HCT116 (cell line): ENCODE measurements at regions not wholly inside any gene's neighbourhood (a gene's known extent, or its start where the extent isn't known, plus 50 kb on each side); places are given as distances from the start of the nearest gene placed in this dataset.

Source experiments
- ATAC-seq: fragments of 200-7000 bp; cut with Tn5 transposase; 2 replicates; pipeline ENCODE4 v1.9.1; 2020; ENCODE audit warnings: mild to moderate bottlenecking, moderate library complexity
- BruUV-seq: library from RNA; stranded (reverse); fragments of 400-500 nt; replicated peaks from 2 replicates; lab custom pipeline; 2021; lab: Mats Ljungman, UMichigan
- CTCF ChIA-PET: fragments of 300-600 bp; sonication (Branson Sonifier 250); formaldehyde crosslinking; loops from one replicate; lab custom pipeline; 2021; ENCODE audit warnings: antibody characterized with exemption; lab: Charles Lee
- POLR2A ChIA-PET: fragments of 300-600, 350-600 bp; sonication (Branson Sonifier 250); formaldehyde crosslinking; loops from one replicate; lab custom pipeline; 2021; ENCODE audit warnings: antibody characterized with exemption; lab: Charles Lee
- RAD21 ChIA-PET, 2 experiments: fragments of 300-600 bp; sonication (Branson Sonifier 250); formaldehyde crosslinking; loops; one replicate each; lab custom pipeline; 2023; ENCODE audit warnings: low total read pairs in 2 of 2; ENCODE audit not compliant: uncharacterized antibody in 2 of 2, unreplicated experiment in 2 of 2, low non-redundant PET in 1 of 2; lab: Charles Lee
- DNase-seq: peaks from one replicate; pipeline ENCODE4 v3.0.0-alpha.2; 2010; ENCODE audit warnings: low read depth, low spot score
- H2AFZ ChIP-seq: fragments of 200-600 bp; shearing (Covaris generic), sonication (generic); 2 replicates; pipeline ENCODE4 v1.6.1; 2017; ENCODE audit warnings: low read depth, mixed run types, mixed read lengths, antibody characterized with exemption, low read length; ENCODE audit not compliant: poor library complexity, severe bottlenecking
- H3K27ac ChIP-seq: 2 replicates; pipeline ENCODE4 v1.5.1; 2012; ENCODE audit warnings: low read depth, low read length
- H3K27me3 ChIP-seq: fragments of 200-600 bp; sonication (generic); 2 replicates; pipeline ENCODE4 v1.6.1; 2016; ENCODE audit warnings: mixed run types, low read length, mixed read lengths; ENCODE audit not compliant: insufficient read depth
- H3K36me3 ChIP-seq, 2 experiments: fragments of 200-500 bp in 1 of 2; fragments of 200-600 bp in 1 of 2; sonication (Bioruptor generic) in 1 of 2; sonication (generic) in 1 of 2; 2 replicates each; pipeline versions ENCODE4 v1.5.1 to v1.6.1; 2014 to 2016; ENCODE audit warnings: low read length in 2 of 2, inconsistent platforms in 1 of 2, mixed read lengths in 1 of 2, mixed run types in 1 of 2; ENCODE audit not compliant: insufficient read depth in 2 of 2, control insufficient read depth in 1 of 2
- H3K4me1 ChIP-seq, 2 experiments: fragments of 200-600 bp in 1 of 2; sonication (generic) in 1 of 2; 2 replicates each; pipeline versions ENCODE4 v1.5.1 to v1.6.1; 2012 to 2017; ENCODE audit warnings: low read length in 2 of 2, inconsistent platforms in 1 of 2, mild to moderate bottlenecking in 1 of 2, mixed read lengths in 1 of 2, mixed run types in 1 of 2, moderate library complexity in 1 of 2; ENCODE audit not compliant: insufficient read depth in 2 of 2, control insufficient read depth in 1 of 2
- H3K4me2 ChIP-seq: fragments of 200-600 bp; sonication (generic); 2 replicates; pipeline ENCODE4 v1.6.1; 2017; ENCODE audit warnings: mixed run types, low read length, mixed read lengths
- H3K4me3 ChIP-seq, 2 experiments: fragments of 200-600 bp in 1 of 2; sonication (generic) in 1 of 2; replicated peaks in 1 of 2; 2 replicates each; pipeline ENCODE4 v1.5.1; 2011 to 2016; ENCODE audit warnings: low read length in 2 of 2, control low read depth in 1 of 2, low read depth in 1 of 2, mild to moderate bottlenecking in 1 of 2, mixed read lengths in 1 of 2, mixed run types in 1 of 2
- H3K79me2 ChIP-seq: fragments of 200-600 bp; sonication (generic); 2 replicates; pipeline ENCODE4 v1.6.1; 2017; ENCODE audit warnings: mild to moderate bottlenecking, mixed run types, low read length, moderate library complexity, mixed read lengths; ENCODE audit not compliant: insufficient read depth
- H3K9ac ChIP-seq: fragments of 200-600 bp; sonication (generic); 2 replicates; pipeline ENCODE4 v1.6.1; 2016; ENCODE audit warnings: low read length, mixed read lengths
- H3K9me2 ChIP-seq: fragments of 200-600 bp; sonication (generic), shearing (Covaris generic); 2 replicates; pipeline ENCODE4 v1.6.1; 2017; ENCODE audit warnings: mixed run types, mild to moderate bottlenecking, moderate library complexity; ENCODE audit not compliant: insufficient read depth
- H3K9me3 ChIP-seq, 2 experiments: fragments of 200-500 bp in 1 of 2; fragments of 200-600 bp in 1 of 2; sonication (Bioruptor generic) in 1 of 2; sonication (generic) in 1 of 2; 2 replicates each; pipeline ENCODE4 v1.6.1; 2014 to 2017; ENCODE audit warnings: low read length in 2 of 2, mixed read lengths in 2 of 2, inconsistent platforms in 1 of 2, low read depth in 1 of 2, mild to moderate bottlenecking in 1 of 2, mixed run types in 1 of 2, moderate library complexity in 1 of 2; ENCODE audit not compliant: control insufficient read depth in 1 of 2, insufficient read depth in 1 of 2
- H4K20me1 ChIP-seq: fragments of 200-600 bp; sonication (generic), shearing (Covaris generic); 2 replicates; pipeline ENCODE4 v1.6.1; 2017; ENCODE audit warnings: mixed run types, mild to moderate bottlenecking, moderate library complexity; ENCODE audit not compliant: insufficient read depth
- CBX3 ChIP-seq: IDR thresholded peaks from 2 replicates; pipeline ENCODE4 v1.6.1; 2012; ENCODE audit warnings: low read depth
- EZH2 ChIP-seq: fragments of 200-600 bp; sonication (generic); IDR thresholded peaks from 2 replicates; pipeline ENCODE4 v1.6.1; 2017; ENCODE audit warnings: antibody characterized with exemption, mixed run types
- FOSL1 ChIP-seq: IDR thresholded peaks from 2 replicates; pipeline ENCODE4 v1.6.1; 2012; ENCODE audit warnings: low read depth
- MAX ChIP-seq: IDR thresholded peaks from 2 replicates; pipeline ENCODE4 v1.6.1; 2012
- RAD21 ChIP-seq: IDR thresholded peaks from 2 replicates; pipeline ENCODE4 v1.6.1; 2012; ENCODE audit warnings: low read depth, mild to moderate bottlenecking
- SIN3A ChIP-seq: IDR thresholded peaks from 2 replicates; pipeline ENCODE4 v1.6.1; 2012; ENCODE audit warnings: low read depth
- SP1 ChIP-seq: IDR thresholded peaks from 2 replicates; pipeline ENCODE4 v1.6.1; 2012; ENCODE audit warnings: low read depth
- SRF ChIP-seq: IDR thresholded peaks from 2 replicates; pipeline ENCODE4 v1.6.1; 2012; ENCODE audit warnings: low read depth
- YY1 ChIP-seq: IDR thresholded peaks from 2 replicates; pipeline ENCODE4 v1.6.1; 2011; ENCODE audit warnings: low read length, low read depth, moderate library complexity, mild to moderate bottlenecking; ENCODE audit not compliant: insufficient replicate concordance; ENCODE audit errors: extremely low read depth
- intact Hi-C: fragments of 100-400 bp; cut with micrococcal nuclease; formaldehyde crosslinking; loops from 2 replicates; pipeline ENCODE4 v1.10.0; 2022
- TF ChIP-seq, protein P1 (sequence below): IDR thresholded peaks from 2 replicates; pipeline ENCODE4 v1.6.1; 2012; ENCODE audit warnings: low read depth
- TF ChIP-seq, protein P2 (sequence below): IDR thresholded peaks from 2 replicates; pipeline ENCODE4 v1.6.1; 2012
- TF ChIP-seq, protein P3 (sequence below), 3 experiments: fragments of 200-600 bp in 1 of 3; sonication (generic) in 1 of 3; IDR thresholded peaks in 2 of 3; conservative IDR thresholded peaks in 1 of 3; 2 replicates each; pipeline ENCODE4 v1.5.1; 2012 to 2017; ENCODE audit warnings: low read depth in 2 of 3, low read length in 2 of 3, antibody characterized with exemption in 1 of 3, borderline replicate concordance in 1 of 3, control low read depth in 1 of 3, mild to moderate bottlenecking in 1 of 3, mixed read lengths in 1 of 3, mixed run types in 1 of 3, moderate library complexity in 1 of 3; ENCODE audit not compliant: insufficient read depth in 1 of 3

DNA sequence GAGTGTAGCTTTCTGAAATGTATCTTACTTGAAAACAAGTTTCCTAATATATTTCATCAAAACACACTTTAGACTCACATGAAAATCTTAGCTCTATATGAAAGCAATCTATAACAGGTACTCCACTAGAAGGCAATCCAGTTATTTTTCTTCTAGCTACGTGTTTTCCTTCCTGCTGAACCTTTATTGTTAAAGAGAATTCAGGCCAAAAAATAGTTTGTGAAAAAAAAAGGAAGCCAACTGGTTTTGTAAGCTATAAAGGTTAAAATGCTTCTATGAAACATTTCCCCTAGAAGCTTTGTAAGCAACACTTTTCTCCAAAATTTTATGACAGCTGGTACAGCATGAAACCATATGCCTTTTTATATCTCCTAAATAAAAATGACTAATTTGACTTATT, 304.7 kb upstream of the DIAPH2 start (continued):
- TF ChIP-seq, protein P1, sequence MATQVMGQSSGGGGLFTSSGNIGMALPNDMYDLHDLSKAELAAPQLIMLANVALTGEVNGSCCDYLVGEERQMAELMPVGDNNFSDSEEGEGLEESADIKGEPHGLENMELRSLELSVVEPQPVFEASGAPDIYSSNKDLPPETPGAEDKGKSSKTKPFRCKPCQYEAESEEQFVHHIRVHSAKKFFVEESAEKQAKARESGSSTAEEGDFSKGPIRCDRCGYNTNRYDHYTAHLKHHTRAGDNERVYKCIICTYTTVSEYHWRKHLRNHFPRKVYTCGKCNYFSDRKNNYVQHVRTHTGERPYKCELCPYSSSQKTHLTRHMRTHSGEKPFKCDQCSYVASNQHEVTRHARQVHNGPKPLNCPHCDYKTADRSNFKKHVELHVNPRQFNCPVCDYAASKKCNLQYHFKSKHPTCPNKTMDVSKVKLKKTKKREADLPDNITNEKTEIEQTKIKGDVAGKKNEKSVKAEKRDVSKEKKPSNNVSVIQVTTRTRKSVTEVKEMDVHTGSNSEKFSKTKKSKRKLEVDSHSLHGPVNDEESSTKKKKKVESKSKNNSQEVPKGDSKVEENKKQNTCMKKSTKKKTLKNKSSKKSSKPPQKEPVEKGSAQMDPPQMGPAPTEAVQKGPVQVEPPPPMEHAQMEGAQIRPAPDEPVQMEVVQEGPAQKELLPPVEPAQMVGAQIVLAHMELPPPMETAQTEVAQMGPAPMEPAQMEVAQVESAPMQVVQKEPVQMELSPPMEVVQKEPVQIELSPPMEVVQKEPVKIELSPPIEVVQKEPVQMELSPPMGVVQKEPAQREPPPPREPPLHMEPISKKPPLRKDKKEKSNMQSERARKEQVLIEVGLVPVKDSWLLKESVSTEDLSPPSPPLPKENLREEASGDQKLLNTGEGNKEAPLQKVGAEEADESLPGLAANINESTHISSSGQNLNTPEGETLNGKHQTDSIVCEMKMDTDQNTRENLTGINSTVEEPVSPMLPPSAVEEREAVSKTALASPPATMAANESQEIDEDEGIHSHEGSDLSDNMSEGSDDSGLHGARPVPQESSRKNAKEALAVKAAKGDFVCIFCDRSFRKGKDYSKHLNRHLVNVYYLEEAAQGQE: no peak
- no peak for TF ChIP-seq EZH2
- no peak for TF ChIP-seq SRF

DNA sequence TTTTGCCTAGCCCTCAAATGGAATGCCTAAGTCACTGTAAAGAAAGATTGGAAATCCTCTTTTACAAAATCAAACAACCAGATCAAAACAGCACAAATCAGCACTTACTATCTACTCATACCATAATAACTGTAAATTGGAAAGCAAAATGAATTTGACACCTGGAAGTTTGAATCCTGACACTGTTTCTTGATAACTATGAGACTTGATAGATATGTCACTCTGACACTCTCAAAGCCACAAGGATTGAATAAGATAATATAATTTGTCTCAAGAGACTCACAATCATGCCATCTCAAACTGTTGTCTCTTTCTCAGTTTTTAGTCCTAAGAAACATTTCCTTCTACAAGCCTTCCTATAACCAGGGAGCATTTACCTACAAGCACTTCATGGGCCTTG, 302.6 kb upstream of the DIAPH2 start:
- H3K27ac ChIP-seq: no peak overlapping the region
- RAD21 ChIA-PET: no interaction called here
- H3K79me2 ChIP-seq: no peaks in the 10 kb centered on the region
- intact Hi-C loops: no loop called here
- ATAC-seq (no peak), DNase-seq (no peak)
- no TSS peak for BruUV-seq
- no peak overlapping the region for H2AFZ ChIP-seq
- H3K9me2 ChIP-seq: no peaks in the 10 kb centered on the region
- H3K9me3 ChIP-seq: no peaks in the 10 kb centered on the region
- no peak overlapping the region for H3K4me2 ChIP-seq
- H3K4me1 ChIP-seq: no peaks in the 10 kb centered on the region
- H3K36me3 ChIP-seq: no peaks in the 10 kb centered on the region
- H3K9ac ChIP-seq: no peak overlapping the region
- H4K20me1 ChIP-seq: no peaks in the 10 kb centered on the region
- no peak overlapping the region for H3K4me3 ChIP-seq
- TF ChIP-seq RAD21 (no peak), SIN3A (no peak), SRF (no peak), YY1 (no peak), FOSL1 (no peak), CBX3 (no peak), SP1 (no peak), MAX (no peak)
- TF ChIP-seq, protein P2, sequence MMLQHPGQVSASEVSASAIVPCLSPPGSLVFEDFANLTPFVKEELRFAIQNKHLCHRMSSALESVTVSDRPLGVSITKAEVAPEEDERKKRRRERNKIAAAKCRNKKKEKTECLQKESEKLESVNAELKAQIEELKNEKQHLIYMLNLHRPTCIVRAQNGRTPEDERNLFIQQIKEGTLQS: no peak
- TF ChIP-seq, protein P1: no peak
- TF ChIP-seq, protein P3, sequence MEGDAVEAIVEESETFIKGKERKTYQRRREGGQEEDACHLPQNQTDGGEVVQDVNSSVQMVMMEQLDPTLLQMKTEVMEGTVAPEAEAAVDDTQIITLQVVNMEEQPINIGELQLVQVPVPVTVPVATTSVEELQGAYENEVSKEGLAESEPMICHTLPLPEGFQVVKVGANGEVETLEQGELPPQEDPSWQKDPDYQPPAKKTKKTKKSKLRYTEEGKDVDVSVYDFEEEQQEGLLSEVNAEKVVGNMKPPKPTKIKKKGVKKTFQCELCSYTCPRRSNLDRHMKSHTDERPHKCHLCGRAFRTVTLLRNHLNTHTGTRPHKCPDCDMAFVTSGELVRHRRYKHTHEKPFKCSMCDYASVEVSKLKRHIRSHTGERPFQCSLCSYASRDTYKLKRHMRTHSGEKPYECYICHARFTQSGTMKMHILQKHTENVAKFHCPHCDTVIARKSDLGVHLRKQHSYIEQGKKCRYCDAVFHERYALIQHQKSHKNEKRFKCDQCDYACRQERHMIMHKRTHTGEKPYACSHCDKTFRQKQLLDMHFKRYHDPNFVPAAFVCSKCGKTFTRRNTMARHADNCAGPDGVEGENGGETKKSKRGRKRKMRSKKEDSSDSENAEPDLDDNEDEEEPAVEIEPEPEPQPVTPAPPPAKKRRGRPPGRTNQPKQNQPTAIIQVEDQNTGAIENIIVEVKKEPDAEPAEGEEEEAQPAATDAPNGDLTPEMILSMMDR (IDR thresholded peaks at IDR 0.05 in 2 of 3, conservative IDR thresholded peaks at IDR 0.05 in 1 of 3; ENCODE audit: borderline replicate concordance in 1 of 3, insufficient read depth in 1 of 3, low read depth in 2 of 3, low read length in 2 of 3): no peak
- POLR2A ChIA-PET: no interaction called here
- no peaks in the 10 kb centered on the region for H3K27me3 ChIP-seq
- CTCF ChIA-PET: no interaction called here
